ENCODE measurements at regions not wholly inside any gene's neighbourhood (a gene's known extent, or its start where the extent isn't known, plus 50 kb on each side); places are given as distances from the start of the nearest gene placed in this dataset.

DNA sequence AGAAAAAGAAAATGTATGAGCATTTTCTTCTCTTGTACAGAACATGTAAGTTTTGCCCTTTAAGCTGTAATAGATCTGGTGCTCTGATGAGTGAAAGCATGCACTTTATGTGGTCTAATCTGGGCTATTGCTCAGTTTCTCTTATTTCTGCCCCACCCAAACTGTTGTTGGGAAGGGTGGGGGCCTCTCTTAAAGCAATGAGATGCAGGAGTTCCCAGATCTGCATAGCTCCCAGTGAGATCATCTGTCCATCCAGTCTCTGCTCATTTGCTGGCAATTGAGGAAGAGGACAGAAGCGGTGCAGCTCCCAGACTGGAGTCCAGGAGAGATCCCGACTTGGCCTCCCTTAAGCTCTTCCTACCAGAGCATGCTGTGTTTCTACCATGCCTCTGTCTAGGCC is 114.9 kb upstream of the SORCS3 start:
- DNase-seq (ENCODE audit: low spot score), result no peak
- Histone ChIP-seq H3K27me3 (replicated peaks; ENCODE audit: insufficient read depth) (no peaks in the 10 kb centered on the region), H3K4me3 (no peak overlapping the region), H3K36me3 (no peaks in the 10 kb centered on the region), H3K27ac (no peak overlapping the region), H3K9me3 (no peaks in the 10 kb centered on the region), H3K4me1 (replicated peaks) (no peaks in the 10 kb centered on the region)
- 90% methylated on average over 2 of the region's 2 CpGs for WGBS
- no peak for TF ChIP-seq POLR2AphosphoS5 (IDR thresholded peaks at IDR 0.05)
- TF ChIP-seq, protein P1, sequence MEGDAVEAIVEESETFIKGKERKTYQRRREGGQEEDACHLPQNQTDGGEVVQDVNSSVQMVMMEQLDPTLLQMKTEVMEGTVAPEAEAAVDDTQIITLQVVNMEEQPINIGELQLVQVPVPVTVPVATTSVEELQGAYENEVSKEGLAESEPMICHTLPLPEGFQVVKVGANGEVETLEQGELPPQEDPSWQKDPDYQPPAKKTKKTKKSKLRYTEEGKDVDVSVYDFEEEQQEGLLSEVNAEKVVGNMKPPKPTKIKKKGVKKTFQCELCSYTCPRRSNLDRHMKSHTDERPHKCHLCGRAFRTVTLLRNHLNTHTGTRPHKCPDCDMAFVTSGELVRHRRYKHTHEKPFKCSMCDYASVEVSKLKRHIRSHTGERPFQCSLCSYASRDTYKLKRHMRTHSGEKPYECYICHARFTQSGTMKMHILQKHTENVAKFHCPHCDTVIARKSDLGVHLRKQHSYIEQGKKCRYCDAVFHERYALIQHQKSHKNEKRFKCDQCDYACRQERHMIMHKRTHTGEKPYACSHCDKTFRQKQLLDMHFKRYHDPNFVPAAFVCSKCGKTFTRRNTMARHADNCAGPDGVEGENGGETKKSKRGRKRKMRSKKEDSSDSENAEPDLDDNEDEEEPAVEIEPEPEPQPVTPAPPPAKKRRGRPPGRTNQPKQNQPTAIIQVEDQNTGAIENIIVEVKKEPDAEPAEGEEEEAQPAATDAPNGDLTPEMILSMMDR (IDR thresholded peaks at IDR 0.05), result no peak
- no peak for TF ChIP-seq POLR2A (IDR thresholded peaks at IDR 0.05)
- intact Hi-C loops (cut with DNase I), result no loop called here

DNA sequence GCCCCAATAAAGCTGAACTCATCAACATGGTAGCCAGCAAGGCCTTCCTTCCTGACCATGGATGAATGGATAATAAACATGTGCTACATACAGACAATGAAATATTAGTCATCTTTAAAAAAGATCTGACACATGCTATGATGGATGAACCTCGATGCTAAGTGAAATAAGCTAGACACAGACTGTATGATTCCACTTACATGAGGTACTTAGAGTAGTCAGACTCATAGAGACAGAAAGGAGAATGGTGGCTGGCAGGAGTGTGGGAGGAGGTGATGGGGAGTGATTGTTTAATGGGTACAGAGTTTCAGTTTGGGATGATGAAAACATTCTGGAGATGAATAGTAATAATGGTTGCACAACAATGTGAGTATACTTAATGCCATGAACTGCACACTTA is 114.1 kb upstream of the SORCS3 start:
- Histone ChIP-seq H3K36me3 (no peaks in the 10 kb centered on the region), H3K27ac (no peak overlapping the region), H3K9me3 (no peaks in the 10 kb centered on the region), H3K27me3 (replicated peaks; ENCODE audit: insufficient read depth) (no peaks in the 10 kb centered on the region), H3K4me3 (no peak overlapping the region), H3K4me1 (replicated peaks) (no peaks in the 10 kb centered on the region)
- intact Hi-C loops (cut with DNase I), result no loop called here
- no peak for DNase-seq (ENCODE audit: low spot score)
- WGBS, result 80% methylated on average over 1 of the region's 1 CpG
- no peak for TF ChIP-seq POLR2A (IDR thresholded peaks at IDR 0.05)
- TF ChIP-seq, protein P1 (IDR thresholded peaks at IDR 0.05), result no peak
- TF ChIP-seq POLR2AphosphoS5 (IDR thresholded peaks at IDR 0.05), result no peak

DNA sequence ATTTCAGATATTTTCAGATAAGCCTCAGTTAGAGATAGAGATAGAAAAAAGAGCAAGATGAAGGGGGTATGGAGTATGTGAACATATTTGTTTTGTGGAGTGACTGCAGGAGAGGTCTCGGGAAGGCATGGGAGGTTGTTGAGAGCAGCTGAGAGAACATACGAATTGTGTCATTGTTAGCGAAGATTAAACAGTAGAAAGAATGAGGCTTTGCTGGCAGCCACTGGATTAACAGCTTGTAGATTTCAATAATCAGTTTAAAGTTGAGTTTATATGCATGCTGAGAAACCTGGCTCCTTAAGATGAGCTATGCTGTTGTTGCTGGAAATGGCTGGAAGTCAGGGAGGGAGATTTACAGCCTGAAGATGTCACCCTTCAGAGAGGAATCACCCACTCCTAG is 100.9 kb upstream of the SORCS3 start:
- Histone ChIP-seq H3K4me1 (replicated peaks) (no peaks in the 10 kb centered on the region), H3K9me3 (no peaks in the 10 kb centered on the region), H3K36me3 (no peaks in the 10 kb centered on the region), H3K27ac (no peak overlapping the region), H3K4me3 (no peak overlapping the region), H3K27me3 (replicated peaks; ENCODE audit: insufficient read depth) (no peaks in the 10 kb centered on the region)
- TF ChIP-seq, protein P1 (IDR thresholded peaks at IDR 0.05), result no peak
- TF ChIP-seq POLR2AphosphoS5 (IDR thresholded peaks at IDR 0.05) (no peak), POLR2A (IDR thresholded peaks at IDR 0.05) (no peak)
- 32% methylated on average over 3 of the region's 3 CpGs for WGBS
- intact Hi-C loops (cut with DNase I), result no loop called here
- no peak for DNase-seq (ENCODE audit: low spot score)

DNA sequence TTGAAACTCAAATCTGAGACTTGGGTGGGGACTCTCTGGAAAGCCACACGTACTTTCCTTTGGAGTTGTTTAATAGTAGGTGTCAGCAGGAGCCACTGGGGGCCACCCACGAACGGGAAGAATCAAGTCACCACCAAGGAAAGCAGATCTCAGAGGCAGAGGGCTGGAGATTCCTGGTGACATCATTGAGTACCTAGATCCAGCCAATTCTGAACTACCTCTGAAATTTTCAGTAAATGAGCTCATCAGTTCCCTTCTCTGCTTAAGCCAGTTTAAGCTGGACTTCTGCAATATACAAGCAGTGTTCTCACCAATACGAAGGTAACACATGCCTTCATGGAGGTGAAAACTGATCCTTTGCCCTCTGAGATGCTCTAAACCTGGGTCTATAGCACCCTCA is 99.3 kb upstream of the SORCS3 start:
- Histone ChIP-seq H3K4me1 (replicated peaks) (no peaks in the 10 kb centered on the region), H3K9me3 (no peaks in the 10 kb centered on the region), H3K4me3 (no peak overlapping the region), H3K36me3 (no peaks in the 10 kb centered on the region), H3K27me3 (replicated peaks; ENCODE audit: insufficient read depth) (no peaks in the 10 kb centered on the region), H3K27ac (no peak overlapping the region)
- intact Hi-C loops (cut with DNase I), result no loop called here
- no peak for DNase-seq (ENCODE audit: low spot score)
- 83% methylated on average over 4 of the region's 4 CpGs for WGBS
- TF ChIP-seq POLR2A (IDR thresholded peaks at IDR 0.05) (no peak), POLR2AphosphoS5 (IDR thresholded peaks at IDR 0.05) (no peak)
- TF ChIP-seq, protein P1 (IDR thresholded peaks at IDR 0.05), result no peak

DNA sequence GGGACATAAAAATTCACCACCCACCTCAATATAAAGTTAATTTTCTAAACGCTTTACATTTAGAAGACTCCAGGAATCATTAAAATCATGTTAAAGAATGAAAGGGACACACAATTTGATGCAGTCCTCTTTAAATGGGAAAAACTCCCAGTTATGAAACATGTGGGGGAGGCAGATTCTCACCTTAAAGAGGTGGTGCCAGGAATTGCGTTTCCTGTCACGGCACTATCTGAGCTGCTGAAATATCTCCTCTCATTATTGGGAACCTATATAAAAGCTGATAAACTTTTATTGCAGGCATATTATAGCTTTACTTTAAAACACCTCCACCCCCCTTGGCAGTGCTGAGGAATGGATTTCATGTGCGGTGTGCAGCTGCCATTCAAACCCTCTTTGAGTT is 94.8 kb upstream of the SORCS3 start:
- intact Hi-C loops (cut with DNase I), result no loop called here
- no peak overlapping the region for H3K27ac ChIP-seq
- H3K9me3 ChIP-seq, result no peaks in the 10 kb centered on the region
- H3K4me1 ChIP-seq (replicated peaks), result no peaks in the 10 kb centered on the region
- DNase-seq (ENCODE audit: low spot score), result no peak
- no peaks in the 10 kb centered on the region for H3K27me3 ChIP-seq (replicated peaks; ENCODE audit: insufficient read depth)
- WGBS, result 60% methylated on average over 4 of the region's 4 CpGs
- TF ChIP-seq, protein P1 (IDR thresholded peaks at IDR 0.05), result no peak
- TF ChIP-seq POLR2A (IDR thresholded peaks at IDR 0.05) (no peak), POLR2AphosphoS5 (IDR thresholded peaks at IDR 0.05) (no peak)
- no peaks in the 10 kb centered on the region for H3K36me3 ChIP-seq
- no peak overlapping the region for H3K4me3 ChIP-seq

Measured in prostate gland (tissue), 2 donors.